B cell (primary cell): ENCODE measurements at regions not wholly inside any gene's neighbourhood (a gene's known extent, or its start where the extent isn't known, plus 50 kb on each side); places are given as distances from the start of the nearest gene placed in this dataset.

Experiments
- ATAC-seq: fragments of 200-7000 bp; cut with Tn5 transposase; one replicate; pipeline ENCODE4 v1.10.0; 2021; ENCODE audit warnings: low read depth, mild to moderate bottlenecking, moderate number of reproducible peaks, moderate library complexity
- CTCF ChIA-PET: fragments of 350-600 bp; sonication (Branson Sonifier 250); formaldehyde crosslinking; loops from one replicate; lab custom pipeline; 2021; ENCODE audit warnings: antibody characterized with exemption, inconsistent platforms; lab: Charles Lee
- POLR2A ChIA-PET: fragments of 350-600 bp; sonication (Branson Sonifier 250); formaldehyde crosslinking; loops from one replicate; lab custom pipeline; 2021; ENCODE audit warnings: antibody characterized with exemption; lab: Charles Lee
- DNase-seq: peaks from one replicate; pipeline ENCODE4 v3.0.0; 2013
- H2AFZ ChIP-seq: 2 replicates; pipeline ENCODE4 v1.6.1; 2012; ENCODE audit warnings: mild to moderate bottlenecking, low read depth, low read length; ENCODE audit not compliant: insufficient read depth, poor library complexity, severe bottlenecking
- H3K27ac ChIP-seq, 2 donors: 1 replicate in 1 of 2; 2 replicates in 1 of 2; pipeline ENCODE4 v1.5.1; 2012 to 2013; ENCODE audit warnings: low read length in 2 of 2, mild to moderate bottlenecking in 2 of 2, moderate library complexity in 1 of 2
- H3K27me3 ChIP-seq, 4 experiments: fragments of 200-600 bp in 1 of 4; sonication (generic) in 1 of 4; replicated peaks in 1 of 4; 1 replicate in 2 of 4; 2 replicates in 2 of 4; pipeline versions ENCODE4 v1.6.1 to v1.7.0; 2013 to 2016; ENCODE audit warnings: low read length in 3 of 4, mild to moderate bottlenecking in 2 of 4, mixed read lengths in 1 of 4, moderate library complexity in 1 of 4; ENCODE audit not compliant: insufficient read depth in 4 of 4, control insufficient read depth in 3 of 4; ENCODE audit errors: control extremely low read depth in 1 of 4
- H3K36me3 ChIP-seq, 2 experiments: replicated peaks in 1 of 2; 1 replicate in 1 of 2; 2 replicates in 1 of 2; pipeline versions ENCODE4 v1.6.1 to v1.7.1; 2013; ENCODE audit warnings: low read length in 1 of 2; ENCODE audit not compliant: insufficient read depth in 2 of 2, control insufficient read depth in 1 of 2; ENCODE audit errors: control extremely low read depth in 1 of 2, extremely low read depth in 1 of 2
- H3K4me1 ChIP-seq, 2 donors: fragments of 200-600 bp in 1 of 2; sonication (generic) in 1 of 2; 1 replicate in 1 of 2; 2 replicates in 1 of 2; pipeline versions ENCODE4 v1.5.1 to v1.6.1; 2013 to 2017; ENCODE audit warnings: low read length in 2 of 2; ENCODE audit not compliant: control insufficient read depth in 2 of 2, insufficient read depth in 2 of 2
- H3K4me2 ChIP-seq: replicated peaks from 2 replicates; pipeline ENCODE3; 2012; ENCODE audit warnings: mild to moderate bottlenecking, low read depth, low read length; ENCODE audit not compliant: poor library complexity, severe bottlenecking
- H3K4me3 ChIP-seq, 5 experiments: fragments of 200-600 bp in 1 of 5; sonication (generic) in 1 of 5; 1 replicate in 3 of 5; 2 replicates in 2 of 5; pipeline versions ENCODE4 v1.5.1 to v1.7.0; 2011 to 2016; ENCODE audit warnings: low read length in 4 of 5, mild to moderate bottlenecking in 4 of 5, low read depth in 2 of 5, control low read depth in 1 of 5, moderate library complexity in 1 of 5; ENCODE audit not compliant: insufficient read depth in 1 of 5; ENCODE audit errors: control extremely low read depth in 1 of 5, extremely low read depth in 1 of 5
- H3K79me2 ChIP-seq: fragments of 200-600 bp; sonication (generic); one replicate; pipeline ENCODE4 v1.6.0; 2016; ENCODE audit warnings: low read length; ENCODE audit not compliant: control insufficient read depth, insufficient read depth
- H3K9ac ChIP-seq: fragments of 200-600 bp; sonication (generic); 2 replicates; pipeline ENCODE4 v1.6.1; 2017; ENCODE audit warnings: mild to moderate bottlenecking, low read length, moderate library complexity
- H3K9me3 ChIP-seq, 3 donors: one replicate each; pipeline versions ENCODE4 v1.6.1 to v1.7.1; 2013; ENCODE audit warnings: low read length in 2 of 3; ENCODE audit not compliant: control insufficient read depth in 2 of 3, insufficient read depth in 1 of 3; ENCODE audit errors: control extremely low read depth in 1 of 3
- H4K20me1 ChIP-seq: 2 replicates; pipeline ENCODE4 v1.6.0; 2012; ENCODE audit warnings: mild to moderate bottlenecking, low read length; ENCODE audit not compliant: insufficient read depth, control insufficient read depth, poor library complexity, severe bottlenecking
- H3K27ac Mint-ChIP-seq: one replicate; pipeline ENCODE4 v1.8.0; 2021; ENCODE audit warnings: mixed read lengths
- H3K27me3 Mint-ChIP-seq: one replicate; pipeline ENCODE4 v1.8.0; 2021; ENCODE audit warnings: mixed read lengths
- H3K4me1 Mint-ChIP-seq: one replicate; pipeline ENCODE4 v1.8.0; 2021; ENCODE audit warnings: mixed read lengths
- H3K4me3 Mint-ChIP-seq: one replicate; pipeline ENCODE4 v1.8.0; 2021; ENCODE audit warnings: mixed read lengths
- H3K9me3 Mint-ChIP-seq: one replicate; pipeline ENCODE4 v1.8.0; 2022; ENCODE audit warnings: mixed read lengths; ENCODE audit not compliant: insufficient read depth
- EZH2 ChIP-seq: IDR thresholded peaks from 2 replicates; pipeline ENCODE4 v1.6.1; 2012; ENCODE audit warnings: borderline replicate concordance, low read depth, mild to moderate bottlenecking, moderate library complexity, low read length; ENCODE audit not compliant: insufficient read depth, poor library complexity, severe bottlenecking
- WGBS: methylation state at CpG from one replicate; pipeline ENCODE4 v1.1.5; 2013; ENCODE audit warnings: missing lambda C conversion rate; ENCODE audit not compliant: insufficient coverage; 5-methylcytosine and 5-hydroxymethylcytosine counted together
- intact Hi-C: fragments of 100-400 bp; cut with micrococcal nuclease; formaldehyde crosslinking; loops from one replicate; pipeline ENCODE4 v1.10.0; 2022
- TF ChIP-seq, protein P1 (sequence below): fragments of 200-600 bp; IDR thresholded peaks from one replicate; pipeline ENCODE4 v1.8.0; 2022; ENCODE audit warnings: antibody characterized with exemption, mild to moderate bottlenecking

DNA sequence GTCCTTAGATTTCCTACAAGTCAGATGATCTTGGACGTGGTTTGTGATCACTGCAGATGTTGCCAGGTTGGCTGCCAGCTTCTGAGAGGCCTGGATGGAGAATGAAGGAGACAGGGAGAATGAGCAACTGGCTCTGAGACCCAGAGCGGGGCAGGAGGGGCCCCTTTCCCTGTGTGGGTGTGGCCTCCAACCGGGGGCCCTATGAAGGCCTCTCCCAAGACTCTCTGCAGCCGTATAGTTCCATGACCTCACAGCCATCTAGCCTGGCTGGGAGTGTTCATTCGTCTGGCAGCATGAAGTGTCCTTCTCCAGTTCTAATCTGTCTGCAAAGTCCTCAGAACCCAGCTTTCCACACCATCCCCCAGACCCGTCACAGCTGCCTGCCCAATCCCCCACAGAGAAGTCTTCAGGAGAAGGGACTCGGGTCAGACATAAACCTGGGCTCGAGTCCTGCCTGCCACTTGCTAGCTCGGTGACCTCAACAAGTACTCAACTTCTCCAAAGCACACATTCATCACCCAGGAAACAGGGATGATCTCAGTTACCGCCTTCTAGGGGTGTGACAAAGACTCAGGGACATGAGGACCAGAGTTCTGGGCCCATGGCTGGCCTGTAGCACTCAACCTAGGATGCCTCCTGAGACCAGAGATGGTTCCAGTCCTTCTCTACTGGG is 122.6 kb downstream of the EDN3 start:
- TF ChIP-seq, protein P1, sequence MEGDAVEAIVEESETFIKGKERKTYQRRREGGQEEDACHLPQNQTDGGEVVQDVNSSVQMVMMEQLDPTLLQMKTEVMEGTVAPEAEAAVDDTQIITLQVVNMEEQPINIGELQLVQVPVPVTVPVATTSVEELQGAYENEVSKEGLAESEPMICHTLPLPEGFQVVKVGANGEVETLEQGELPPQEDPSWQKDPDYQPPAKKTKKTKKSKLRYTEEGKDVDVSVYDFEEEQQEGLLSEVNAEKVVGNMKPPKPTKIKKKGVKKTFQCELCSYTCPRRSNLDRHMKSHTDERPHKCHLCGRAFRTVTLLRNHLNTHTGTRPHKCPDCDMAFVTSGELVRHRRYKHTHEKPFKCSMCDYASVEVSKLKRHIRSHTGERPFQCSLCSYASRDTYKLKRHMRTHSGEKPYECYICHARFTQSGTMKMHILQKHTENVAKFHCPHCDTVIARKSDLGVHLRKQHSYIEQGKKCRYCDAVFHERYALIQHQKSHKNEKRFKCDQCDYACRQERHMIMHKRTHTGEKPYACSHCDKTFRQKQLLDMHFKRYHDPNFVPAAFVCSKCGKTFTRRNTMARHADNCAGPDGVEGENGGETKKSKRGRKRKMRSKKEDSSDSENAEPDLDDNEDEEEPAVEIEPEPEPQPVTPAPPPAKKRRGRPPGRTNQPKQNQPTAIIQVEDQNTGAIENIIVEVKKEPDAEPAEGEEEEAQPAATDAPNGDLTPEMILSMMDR = no peak
- TF ChIP-seq EZH2 = no peak
- Histone ChIP-seq H3K9me3 (no peaks in the 10 kb centered on the region), H3K79me2 (no peaks in the 10 kb centered on the region), H3K36me3 (no peaks in the 10 kb centered on the region), H3K27me3 (peaks cover 0 to 4% (median 0%) of the 10 kb centered on the region in 4 experiments), H3K4me1 (no peaks in the 10 kb centered on the region), H3K4me3 (no peak overlapping the region), H3K9ac (no peak overlapping the region), H3K4me2 (no peak overlapping the region), H3K27ac (no peak overlapping the region), H2AFZ (no peak overlapping the region), H4K20me1 (no peaks in the 10 kb centered on the region)
- no peak overlapping the region for H3K27ac Mint-ChIP-seq
- H3K4me3 Mint-ChIP-seq = no peak overlapping the region
- peaks cover 3% of the 10 kb centered on the region for H3K27me3 Mint-ChIP-seq
- ChIA-PET CTCF (no interaction called here), POLR2A (no interaction called here)
- intact Hi-C loops = no loop called here
- 83% methylated on average over 10 of the region's 10 CpGs for WGBS
- H3K4me1 Mint-ChIP-seq = no peaks in the 10 kb centered on the region
- H3K9me3 Mint-ChIP-seq = no peaks in the 10 kb centered on the region
- ATAC-seq = no peak
- DNase-seq = no peak

DNA sequence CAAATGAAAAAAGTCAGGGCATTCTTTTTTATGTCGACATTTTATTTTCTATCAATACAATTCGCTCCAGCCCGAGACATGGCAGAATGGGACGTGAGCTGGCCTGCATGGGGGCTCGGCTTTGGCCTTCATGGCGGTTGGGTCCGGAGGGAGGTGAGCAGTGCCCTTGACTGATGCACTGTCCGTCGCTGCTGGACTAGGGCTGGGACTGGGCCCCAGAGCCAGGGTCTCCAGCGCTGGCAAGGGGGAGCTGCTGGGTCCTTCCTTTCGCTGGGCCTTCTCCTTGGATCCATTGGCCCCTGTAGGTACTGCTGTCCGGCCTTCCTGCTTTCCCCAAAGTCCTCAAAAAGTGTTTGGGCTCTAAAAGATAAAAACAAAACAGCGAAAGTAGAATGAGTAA is 124.6 kb downstream of the EDN3 start:
- WGBS = 84% methylated on average over 11 of the region's 13 CpGs
- TF ChIP-seq EZH2 = no peak
- Mint-ChIP-seq H3K27ac (no peak overlapping the region), H3K4me3 (no peak overlapping the region), H3K27me3 (peaks cover 3% of the 10 kb centered on the region), H3K4me1 (peaks cover 10% of the 10 kb centered on the region), H3K9me3 (no peaks in the 10 kb centered on the region)
- H4K20me1 ChIP-seq = no peaks in the 10 kb centered on the region
- no peaks in the 10 kb centered on the region for H3K36me3 ChIP-seq
- no peak overlapping the region for H2AFZ ChIP-seq
- H3K9me3 ChIP-seq = no peaks in the 10 kb centered on the region
- DNase-seq (no peak), ATAC-seq (no peak)
- ChIA-PET POLR2A (no interaction called here), CTCF (no interaction called here)
- no peak overlapping the region for H3K4me3 ChIP-seq
- H3K4me1 ChIP-seq = peaks cover 4 to 8% of the 10 kb centered on the region in 2 donors
- no peaks in the 10 kb centered on the region for H3K79me2 ChIP-seq
- intact Hi-C loops = no loop called here
- H3K27ac ChIP-seq = no peak overlapping the region
- no peaks in the 10 kb centered on the region for H3K27me3 ChIP-seq
- no peak overlapping the region for H3K9ac ChIP-seq
- no peak overlapping the region for H3K4me2 ChIP-seq
